LNCaP clone FGC (cell line): ENCODE measurements at regions not wholly inside any gene's neighbourhood (a gene's known extent, or its start where the extent isn't known, plus 50 kb on each side); places are given as distances from the start of the nearest gene placed in this dataset.

Source experiments
- DNase-seq: peaks from one replicate; pipeline ENCODE4 v3.0.0-alpha.2; 2011; ENCODE audit warnings: low read depth
- H3K4me3 ChIP-seq: 2 replicates; pipeline ENCODE4 v1.5.1; 2011; ENCODE audit warnings: mild to moderate bottlenecking, low read depth, low read length, control low read depth
- TF ChIP-seq, protein P1 (sequence below): IDR thresholded peaks from 2 replicates; pipeline ENCODE4 v1.5.1; 2012; ENCODE audit warnings: mild to moderate bottlenecking; ENCODE audit not compliant: control insufficient read depth, insufficient read depth; ENCODE audit errors: extremely low read depth

- TF ChIP-seq, protein P1, sequence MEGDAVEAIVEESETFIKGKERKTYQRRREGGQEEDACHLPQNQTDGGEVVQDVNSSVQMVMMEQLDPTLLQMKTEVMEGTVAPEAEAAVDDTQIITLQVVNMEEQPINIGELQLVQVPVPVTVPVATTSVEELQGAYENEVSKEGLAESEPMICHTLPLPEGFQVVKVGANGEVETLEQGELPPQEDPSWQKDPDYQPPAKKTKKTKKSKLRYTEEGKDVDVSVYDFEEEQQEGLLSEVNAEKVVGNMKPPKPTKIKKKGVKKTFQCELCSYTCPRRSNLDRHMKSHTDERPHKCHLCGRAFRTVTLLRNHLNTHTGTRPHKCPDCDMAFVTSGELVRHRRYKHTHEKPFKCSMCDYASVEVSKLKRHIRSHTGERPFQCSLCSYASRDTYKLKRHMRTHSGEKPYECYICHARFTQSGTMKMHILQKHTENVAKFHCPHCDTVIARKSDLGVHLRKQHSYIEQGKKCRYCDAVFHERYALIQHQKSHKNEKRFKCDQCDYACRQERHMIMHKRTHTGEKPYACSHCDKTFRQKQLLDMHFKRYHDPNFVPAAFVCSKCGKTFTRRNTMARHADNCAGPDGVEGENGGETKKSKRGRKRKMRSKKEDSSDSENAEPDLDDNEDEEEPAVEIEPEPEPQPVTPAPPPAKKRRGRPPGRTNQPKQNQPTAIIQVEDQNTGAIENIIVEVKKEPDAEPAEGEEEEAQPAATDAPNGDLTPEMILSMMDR, result no peak
These were observed 118.6 kb upstream of the CPEB2 start for GRCh38 chr4:14883661-14884060.

GRCh38 chr4:14887842-14888433, 114.3 kb upstream of the CPEB2 start:
- TF ChIP-seq, protein P1, result no peak
- no peak overlapping the region for H3K4me3 ChIP-seq
- no peak for DNase-seq

More at GRCh38 chr4:14883661-14884060, 118.6 kb upstream of the CPEB2 start:
- no peak overlapping the region for H3K4me3 ChIP-seq
- DNase-seq, result no peak

GRCh38 chr4:14888790-14889572, 113.3 kb upstream of the CPEB2 start:
- H3K4me3 ChIP-seq, result no peak overlapping the region
- no peak for DNase-seq
- TF ChIP-seq, protein P1, result no peak

DNA sequence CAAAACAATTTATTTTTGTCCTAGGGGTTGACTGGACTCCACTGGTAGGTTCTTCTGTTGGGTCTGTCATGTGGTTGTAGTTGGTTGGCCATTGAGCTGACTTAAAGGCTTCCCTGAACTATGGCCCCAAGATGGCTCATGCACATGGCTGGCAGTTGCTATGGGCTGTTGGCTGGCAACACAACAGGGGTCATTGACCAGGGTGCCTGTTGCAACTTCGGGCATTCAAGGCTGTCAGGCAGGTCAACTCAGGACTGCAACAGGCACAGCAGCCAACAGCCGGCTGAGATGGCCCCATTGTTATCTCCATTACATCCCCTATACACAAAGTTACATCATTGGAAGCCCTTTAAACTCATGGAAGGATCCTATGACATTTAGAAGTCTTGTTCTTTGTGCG, 109.7 kb upstream of the CPEB2 start:
- H3K4me3 ChIP-seq, result no peak overlapping the region
- DNase-seq, result no peak
- TF ChIP-seq, protein P1, result no peak

DNA sequence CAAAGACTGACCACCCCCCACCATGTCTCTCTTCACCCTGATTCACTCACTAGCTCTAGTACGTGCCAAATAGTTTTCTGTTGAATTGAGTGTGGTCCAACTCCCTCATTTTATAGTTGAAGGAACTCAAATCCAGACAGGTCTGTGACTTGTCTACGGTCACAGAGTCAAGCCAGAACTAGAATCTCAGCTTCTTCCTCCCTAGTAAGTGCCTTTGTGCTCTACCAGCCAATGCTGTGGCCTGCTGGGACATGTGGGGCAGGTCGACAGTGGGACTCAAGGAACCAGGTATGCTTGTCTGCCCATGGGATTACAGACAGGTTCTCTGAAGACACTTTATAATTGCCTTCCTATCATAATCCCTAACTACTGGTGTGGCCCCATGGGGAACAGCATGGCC, 108.6 kb upstream of the CPEB2 start:
- H3K4me3 ChIP-seq, result no peak overlapping the region
- TF ChIP-seq, protein P1, result no peak
- DNase-seq, result no peak

DNA sequence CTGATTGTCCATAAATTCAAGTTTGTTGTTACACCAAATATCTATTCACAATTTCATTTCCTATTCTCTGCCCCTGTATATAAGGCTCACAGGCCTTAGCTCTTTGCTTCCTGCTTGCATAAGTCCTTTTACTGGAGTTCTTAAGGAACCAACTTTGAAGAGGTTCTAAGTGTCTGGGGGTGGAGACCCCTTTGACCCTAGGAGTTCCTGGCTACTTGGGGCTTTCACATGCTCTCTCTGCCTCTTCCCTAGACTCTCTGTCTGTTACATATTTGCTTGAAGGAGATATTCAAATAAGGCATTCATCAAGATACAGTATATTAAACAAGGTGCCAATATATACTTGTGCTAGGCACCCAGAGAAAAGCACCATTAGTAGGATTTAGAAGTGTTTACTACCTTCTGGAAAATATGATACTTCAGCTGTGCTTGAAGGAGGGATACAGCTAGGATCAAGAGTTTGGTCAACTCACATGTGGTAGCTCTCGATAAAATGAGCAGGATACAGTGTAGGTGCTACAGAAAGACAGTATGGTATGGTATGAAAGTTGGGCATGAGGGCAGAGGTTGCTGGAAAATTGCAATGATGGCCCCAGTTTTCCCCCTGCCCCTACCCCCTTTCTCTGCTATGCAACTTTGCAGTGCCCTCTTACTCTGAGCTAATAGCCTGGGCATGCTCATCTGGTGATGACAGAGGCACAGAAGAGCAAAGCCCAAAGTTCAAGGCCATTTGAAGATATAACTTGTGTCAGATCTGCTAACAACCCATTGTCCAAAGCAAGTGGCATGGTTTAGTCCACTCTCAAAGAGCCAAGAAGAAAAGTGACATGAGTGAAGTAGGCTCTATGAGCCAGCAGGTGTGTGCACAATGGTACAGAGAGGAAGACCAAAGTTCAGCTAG, 107.6 kb upstream of the CPEB2 start:
- no peak overlapping the region for H3K4me3 ChIP-seq
- DNase-seq, result no peak
- TF ChIP-seq, protein P1, result no peak
